ENCODE measurements at regions not wholly inside any gene's neighbourhood (a gene's known extent, or its start where the extent isn't known, plus 50 kb on each side); places are given as distances from the start of the nearest gene placed in this dataset.
"Not testable (repeated sequence)": the region's sequence is repeated elsewhere in the genome, so short reads cannot be mapped to it uniquely, and the experiment has no call there.

DNA sequence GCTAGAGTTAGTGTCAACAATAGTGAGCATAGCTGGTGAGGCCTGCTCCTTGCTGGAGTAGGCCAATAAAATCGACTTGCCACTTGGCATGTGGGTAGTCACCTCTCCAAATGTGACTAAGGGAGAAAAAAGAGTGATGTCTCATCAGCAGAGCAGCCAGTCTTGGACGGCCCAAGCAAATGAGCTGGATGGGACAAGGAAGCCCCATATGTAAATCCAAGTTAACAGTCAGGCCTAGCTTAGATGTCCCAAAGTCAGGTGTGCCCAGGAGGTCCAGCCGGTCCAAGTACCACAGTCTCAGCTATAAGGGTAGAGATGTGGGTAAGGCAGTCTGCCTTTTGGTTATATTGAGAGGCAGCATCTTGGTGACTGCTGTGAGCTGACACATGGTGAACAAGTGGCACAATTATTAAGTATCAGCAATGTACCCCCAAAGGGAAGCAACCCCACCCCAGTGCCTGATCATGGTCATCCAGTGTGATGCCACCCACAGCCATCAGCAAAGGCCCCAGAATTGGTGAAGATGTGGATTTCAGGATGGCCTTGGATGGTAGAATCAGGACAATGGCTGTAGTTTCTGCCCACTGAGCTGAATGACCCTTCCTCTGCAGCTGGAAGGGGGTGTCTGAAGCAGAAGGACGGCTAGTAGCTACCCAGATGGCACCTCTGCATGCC, 83.4 kb downstream of the TNFRSF13B start:
- DNase-seq: no peak

DNA sequence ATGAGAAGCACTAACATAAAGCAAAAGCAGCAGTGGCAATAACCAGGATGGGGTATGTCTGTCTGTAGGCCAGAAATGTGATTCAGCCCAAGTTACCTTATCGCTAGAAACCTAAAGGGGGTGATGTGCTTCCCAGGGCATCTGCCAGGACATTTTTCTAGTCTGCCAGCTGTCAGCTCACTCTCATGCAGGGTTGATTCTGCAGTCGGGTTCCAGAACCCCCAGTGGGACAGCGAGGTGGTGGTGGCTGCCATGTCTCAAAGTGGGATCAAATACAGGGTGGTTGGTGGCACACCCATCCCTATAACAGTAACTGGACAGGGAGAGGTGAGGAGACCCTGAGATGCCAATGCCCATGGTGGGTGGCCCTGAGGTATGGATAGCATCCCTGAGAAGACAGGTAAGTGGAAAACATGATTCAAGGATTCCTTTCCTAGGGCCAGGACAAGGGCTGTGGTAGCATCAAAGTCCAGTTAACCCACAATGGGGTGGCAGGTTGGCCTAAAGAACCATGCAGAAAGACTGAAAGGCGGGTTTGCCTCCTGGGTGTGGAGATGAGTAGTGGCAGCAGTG, 84.3 kb downstream of the TNFRSF13B start:
- DNase-seq: no peak

DNA sequence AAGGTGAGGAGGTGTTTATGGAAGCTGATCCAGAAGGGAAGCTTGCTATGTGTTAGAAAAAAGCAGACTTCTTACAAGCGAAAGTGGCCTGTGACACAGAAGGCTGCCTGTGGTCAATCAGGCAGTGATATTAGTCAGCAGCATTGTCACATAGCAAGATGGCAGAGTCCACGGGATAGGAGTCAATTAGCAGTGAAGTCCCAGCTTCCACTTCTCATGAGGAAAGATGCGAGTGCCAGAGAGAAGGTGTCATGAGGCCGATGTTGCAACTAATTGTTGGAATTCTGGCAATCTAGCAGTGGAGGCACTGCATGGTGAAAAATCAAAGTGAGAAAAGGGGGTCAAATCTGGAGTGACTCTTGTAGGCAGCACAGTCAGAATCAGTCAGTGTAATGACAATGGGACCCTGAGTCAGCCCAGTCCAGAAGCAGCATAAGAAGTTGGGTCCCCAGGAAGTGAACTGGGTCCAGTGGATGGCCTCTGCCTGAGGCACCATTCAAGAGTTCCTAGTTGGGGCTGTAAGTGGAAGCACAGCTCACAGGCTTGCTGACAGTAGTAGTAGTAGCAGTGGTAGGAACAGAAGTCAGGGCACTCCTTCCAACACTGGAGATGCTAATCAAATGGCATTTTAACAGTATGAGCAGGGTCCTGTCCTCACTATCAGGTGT, 85.1 kb downstream of the TNFRSF13B start:
- DNase-seq: no peak

DNA sequence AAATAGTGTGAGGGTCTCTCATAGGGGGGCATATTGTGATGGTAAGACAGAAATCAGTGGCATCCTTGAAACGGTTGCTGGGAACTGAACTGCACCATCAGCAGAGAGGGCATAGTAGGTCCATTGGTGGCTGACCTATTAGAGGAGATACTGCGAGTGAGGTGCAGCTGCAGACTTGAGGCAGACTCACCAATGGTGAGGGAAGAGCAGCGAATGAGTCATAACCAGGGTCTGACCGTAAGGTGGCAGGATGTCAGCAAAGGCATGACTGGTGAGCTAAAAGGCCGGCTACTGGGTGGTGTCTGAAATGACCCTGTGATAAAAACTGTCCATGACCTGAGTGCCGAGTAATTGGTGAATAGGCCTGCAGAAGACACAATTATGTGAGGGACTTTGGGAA, 86.7 kb downstream of the TNFRSF13B start:
- not testable (repeated sequence) for DNase-seq

DNA sequence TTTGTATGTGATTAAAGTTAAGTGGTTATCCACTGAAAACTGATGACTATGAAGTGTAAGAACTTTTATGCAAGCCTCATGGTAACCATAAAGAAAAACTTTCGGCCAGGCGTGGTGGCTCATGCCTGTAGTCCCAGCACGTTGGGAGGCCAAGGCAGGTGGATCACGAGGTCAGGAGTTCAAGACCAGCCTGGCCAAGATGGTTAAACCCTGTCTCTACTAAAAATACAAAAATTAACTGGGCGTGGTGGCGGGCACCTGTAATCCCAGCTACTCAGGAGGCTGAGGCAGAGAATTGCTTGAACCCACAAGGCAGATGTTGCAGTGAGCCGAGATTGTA, 89.0 kb downstream of the TNFRSF13B start:
- not testable (repeated sequence) for DNase-seq

DNA sequence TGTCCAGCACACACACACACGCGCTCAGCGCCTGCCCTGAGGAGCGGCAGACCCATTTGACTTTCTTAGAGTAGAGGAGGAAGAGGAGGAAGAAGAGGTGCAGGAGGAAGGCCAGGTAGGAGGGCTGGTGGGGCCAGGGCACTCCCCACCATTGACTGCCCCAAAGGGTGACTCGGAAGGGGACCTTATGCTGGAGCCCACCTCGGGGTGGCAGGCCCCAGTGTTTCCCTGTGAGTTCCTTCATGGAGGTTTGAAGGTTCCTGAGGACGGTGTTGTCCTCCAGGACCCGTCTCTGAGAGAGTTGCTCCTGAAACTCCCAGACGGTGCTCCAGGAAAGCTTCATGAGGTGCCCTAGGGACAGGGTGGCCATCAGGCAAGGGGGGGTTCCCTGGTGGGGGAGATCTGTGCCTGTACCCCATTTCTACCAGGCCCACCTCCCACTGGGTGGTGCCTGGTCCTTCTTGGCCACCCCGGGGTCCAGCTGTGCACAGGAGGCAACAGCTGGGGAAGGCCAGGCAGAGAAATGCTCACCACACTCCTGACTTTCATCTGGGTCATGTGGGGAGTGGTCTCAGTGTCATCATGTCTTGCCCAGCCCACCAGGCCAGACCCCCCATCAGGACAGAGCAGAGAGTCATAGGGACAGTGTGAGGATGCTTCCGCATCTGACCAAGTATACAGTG, 89.5 kb downstream of the TNFRSF13B start:
- DNase-seq: no peak

DNA sequence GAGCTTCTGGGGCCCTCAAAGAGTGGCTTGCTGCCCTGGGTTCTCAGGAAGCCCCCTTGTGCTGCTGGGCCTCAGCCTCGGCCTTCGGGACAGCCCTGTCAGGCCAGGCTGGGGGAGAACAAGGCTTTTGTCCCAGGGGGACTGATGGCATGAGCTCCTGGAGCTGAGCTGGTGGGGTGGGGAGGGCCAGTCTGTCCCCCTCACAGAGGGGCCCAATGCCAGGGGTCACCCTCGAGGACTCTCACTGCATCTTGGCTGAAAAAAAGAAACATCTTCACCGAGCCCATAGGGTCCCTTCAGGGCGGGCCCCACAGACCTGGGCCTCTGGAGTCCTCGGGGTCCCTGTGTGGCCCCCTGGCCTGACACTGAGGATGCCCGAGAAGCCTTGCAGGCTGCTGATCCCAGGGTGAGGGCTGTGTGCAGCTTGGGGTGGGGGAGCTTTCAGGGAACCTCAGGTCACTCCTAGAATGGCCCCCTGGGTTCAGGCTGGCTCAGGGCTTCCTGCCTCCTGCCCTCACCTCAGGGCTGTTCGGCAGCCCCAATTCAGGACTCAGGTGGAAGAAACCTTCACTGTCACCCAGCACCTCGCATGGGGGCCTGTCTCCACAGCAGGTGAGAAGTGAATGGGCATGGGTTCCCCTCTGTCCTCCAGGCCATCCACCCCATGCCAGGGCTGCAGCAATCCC, 90.5 kb downstream of the TNFRSF13B start:
- DNase-seq: no peak

DNA sequence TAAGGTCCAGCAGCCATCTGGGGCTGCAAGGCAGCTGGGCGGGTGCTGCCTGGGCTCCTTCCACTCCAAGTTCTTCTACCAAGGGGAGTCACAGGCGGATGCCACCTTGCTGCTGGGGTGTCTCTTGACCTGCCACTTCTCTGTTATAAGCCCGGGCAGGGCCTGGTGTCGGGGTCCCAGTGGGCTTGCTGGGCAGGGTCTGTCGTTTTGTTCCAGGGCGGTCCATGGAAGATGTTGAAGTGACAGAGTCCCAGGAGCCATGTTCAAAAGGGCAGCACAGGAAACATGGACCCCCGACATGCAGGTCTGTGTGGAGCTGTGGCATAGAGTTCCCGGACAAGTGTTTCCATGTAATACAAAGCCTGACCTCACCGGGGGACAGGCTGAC, 91.1 kb downstream of the TNFRSF13B start:
- no peak for DNase-seq

DNA sequence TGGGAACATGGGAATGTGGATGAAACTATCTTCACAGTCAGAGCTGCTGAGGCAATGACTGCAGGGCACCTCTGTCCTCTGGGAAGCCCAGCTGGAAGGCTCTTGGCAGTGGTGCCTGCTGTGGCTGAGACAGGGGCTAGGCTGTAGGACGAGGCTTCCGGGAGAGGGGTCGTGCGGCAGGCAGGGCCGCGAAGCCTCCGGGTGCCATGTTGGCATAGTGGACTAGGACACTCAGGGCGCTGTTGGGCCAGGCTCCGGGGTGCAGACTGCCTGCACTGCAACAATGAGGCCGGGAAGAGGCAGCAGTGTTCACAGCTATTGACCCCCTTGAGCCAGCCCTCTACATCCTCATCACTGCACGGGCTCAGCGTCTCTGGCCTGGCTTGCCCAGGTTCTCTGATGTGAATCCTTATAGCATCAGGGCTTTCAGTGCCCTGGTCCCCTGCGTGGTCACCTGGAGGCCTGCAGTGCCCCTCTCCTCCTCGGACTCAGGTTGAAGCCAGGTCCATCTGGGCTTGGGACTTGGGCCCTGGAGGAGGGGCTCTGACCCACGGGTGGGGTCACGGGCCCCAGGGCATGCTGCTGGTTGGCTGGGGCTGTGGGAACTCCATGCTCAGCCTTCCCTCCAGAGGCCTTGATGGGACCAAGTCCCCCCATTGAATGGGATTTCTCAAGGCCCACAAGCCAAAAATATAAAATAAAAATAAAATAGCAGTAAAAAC, 91.6 kb downstream of the TNFRSF13B start:
- DNase-seq: no peak

DNA sequence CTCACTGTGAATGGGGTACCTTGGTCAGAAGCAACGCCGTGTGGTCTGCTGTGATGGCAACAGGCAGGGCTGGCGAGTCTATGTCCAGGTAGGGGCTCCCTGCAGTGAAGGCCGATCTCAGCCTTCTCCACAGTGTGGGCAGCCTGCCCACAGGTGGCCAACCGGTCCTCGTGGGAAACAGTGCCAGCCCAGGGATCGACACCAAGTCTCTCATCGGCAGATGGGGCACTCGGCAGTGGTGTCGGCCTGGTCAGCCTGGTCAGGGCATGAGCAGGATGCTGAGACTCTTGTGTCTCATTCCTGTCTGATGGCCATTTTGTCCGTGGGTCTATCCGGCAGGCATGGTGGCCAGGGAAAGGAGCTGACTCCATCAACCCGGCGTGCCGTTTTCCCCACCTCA, 92.2 kb downstream of the TNFRSF13B start:
- no peak for DNase-seq

DNA sequence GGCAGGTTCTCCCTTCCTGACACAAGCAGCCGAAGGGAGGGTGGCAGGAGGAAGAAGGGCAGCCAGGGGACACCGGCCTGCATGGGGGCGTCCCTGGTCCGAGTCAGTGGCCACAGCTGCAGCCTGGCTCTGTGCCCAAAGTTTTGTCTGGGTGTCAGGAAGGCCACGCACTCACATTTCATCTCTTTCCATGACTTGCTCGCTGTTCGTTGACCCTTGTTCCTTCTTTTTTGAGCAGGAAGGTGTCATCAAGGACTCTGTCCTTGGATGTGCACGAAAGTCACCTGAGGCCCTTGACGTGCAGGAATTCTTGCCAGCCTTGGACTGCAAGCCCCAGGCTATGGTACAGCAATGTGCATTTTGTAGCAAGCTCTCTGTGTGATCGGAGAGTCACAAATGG, 93.3 kb downstream of the TNFRSF13B start:
- DNase-seq: no peak

DNA sequence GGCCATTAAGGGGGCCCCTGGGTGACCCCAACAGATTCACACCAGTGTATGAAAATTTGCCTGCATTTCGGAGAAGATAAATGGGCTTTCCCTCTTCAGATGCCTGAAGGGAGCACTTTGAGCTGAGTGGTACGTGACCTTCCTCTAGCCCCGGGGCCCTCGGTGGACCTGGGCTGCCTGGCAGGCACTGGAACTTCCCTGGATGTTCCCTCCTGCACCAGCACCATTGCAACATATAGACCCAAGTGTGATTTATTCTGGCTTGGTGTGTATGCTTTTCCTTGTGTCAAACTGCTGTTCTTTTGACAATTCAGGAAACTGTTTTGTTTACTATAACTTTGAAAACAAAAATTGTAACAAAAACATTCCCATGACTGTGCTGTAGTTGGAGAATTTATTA, 93.8 kb downstream of the TNFRSF13B start:
- DNase-seq: no peak

DNA sequence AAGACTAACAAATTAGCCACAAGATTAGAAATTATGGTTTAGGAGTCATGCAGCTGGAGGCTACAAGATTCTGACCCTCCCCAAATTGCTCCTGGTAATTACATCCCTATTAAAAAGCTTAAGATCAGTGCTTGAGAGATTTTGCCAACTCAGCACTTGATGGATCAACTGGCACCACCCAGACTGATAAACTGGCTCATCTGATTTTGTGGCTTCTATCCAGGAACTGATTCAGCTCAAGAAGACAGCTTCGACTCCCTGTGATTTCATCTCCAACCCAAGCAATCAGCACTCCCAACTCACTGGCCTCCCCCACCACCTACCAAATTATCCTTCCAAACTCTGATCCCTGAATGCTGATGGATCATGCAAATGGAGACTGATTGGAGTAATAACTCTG, 94.8 kb downstream of the TNFRSF13B start:
- DNase-seq: no peak

DNA sequence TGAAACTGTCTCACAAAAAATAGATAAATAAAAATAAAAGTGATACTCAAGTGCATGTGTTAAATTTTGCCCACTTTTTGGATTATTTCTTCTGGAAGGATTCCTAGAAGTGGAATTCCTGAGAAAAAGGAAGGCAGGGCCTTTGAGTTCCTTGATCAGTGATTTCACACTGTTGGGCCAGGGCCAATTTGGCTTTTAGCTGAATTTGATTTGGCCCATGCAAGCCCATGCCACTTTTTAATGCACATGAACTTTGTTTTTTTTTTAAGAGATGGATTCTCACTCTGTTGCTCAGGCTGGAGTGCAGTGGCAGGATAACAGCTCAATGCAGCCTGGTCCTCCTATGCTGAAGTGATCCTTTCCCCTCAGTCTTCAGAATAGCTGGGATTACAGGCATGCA, 96.3 kb downstream of the TNFRSF13B start:
- no peak for DNase-seq

DNA sequence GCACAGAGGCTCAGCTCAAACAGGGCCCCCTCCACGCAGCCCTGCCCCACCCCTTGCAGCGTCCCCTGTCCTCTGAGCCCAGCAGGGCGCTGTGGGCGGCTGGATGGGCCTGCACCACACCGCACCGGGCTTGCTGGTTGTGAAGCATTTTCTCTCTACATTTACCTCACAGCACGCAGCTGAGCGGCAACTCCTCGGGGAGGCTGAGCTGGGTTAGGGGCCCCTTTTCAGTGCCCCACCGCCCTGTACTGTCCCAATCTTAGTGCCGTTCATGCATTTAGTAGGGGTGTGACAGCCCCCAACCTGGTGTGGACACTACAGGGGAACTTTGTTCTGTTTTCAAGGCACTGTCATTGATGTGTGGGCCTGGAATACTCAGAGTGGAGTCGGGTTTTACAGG, 97.7 kb downstream of the TNFRSF13B start:
- DNase-seq: not testable (repeated sequence)

DNA sequence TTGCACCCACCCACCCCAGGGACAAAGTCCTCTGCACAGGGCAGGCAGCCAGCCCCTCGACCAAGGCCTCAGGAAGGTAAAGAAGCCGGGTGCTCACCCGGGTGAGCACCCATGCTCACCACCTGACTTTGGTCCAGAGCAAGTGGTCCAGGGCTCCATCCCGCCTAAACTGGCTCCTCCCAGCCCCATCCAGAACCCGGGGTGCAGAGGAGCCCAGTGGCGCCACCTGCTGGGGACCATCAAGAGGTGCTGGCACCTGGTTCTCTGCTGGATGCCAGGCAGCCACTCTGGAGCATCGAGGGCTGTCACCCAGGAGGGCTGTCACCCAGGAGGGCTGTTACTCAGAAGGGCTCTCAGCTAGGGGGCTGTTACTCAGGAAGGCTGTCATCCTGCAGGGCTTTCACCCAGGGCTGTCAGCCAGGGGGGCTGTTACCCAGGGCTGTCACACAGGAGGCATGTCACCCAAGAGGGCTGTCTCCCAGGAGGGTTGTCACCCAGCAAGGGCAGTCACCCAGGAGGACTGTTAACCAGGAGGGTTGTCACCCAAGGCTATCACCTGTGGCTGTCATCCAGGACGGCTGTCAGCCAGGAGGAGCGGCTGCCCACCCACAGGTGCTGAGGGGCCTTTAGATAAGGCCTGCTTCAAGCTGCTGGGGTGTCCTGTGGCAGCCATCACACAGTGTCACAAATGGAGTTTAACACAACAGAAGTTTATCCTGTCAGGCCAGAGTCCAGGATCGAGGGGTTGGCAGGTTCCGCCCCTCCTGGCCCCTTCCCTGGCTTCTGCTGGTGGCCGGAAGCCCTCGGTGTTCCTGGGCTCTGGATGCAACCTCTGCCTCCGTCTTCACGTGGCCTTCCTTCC, 98.5 kb downstream of the TNFRSF13B start:
- DNase-seq: peak; percentile 24

DNA sequence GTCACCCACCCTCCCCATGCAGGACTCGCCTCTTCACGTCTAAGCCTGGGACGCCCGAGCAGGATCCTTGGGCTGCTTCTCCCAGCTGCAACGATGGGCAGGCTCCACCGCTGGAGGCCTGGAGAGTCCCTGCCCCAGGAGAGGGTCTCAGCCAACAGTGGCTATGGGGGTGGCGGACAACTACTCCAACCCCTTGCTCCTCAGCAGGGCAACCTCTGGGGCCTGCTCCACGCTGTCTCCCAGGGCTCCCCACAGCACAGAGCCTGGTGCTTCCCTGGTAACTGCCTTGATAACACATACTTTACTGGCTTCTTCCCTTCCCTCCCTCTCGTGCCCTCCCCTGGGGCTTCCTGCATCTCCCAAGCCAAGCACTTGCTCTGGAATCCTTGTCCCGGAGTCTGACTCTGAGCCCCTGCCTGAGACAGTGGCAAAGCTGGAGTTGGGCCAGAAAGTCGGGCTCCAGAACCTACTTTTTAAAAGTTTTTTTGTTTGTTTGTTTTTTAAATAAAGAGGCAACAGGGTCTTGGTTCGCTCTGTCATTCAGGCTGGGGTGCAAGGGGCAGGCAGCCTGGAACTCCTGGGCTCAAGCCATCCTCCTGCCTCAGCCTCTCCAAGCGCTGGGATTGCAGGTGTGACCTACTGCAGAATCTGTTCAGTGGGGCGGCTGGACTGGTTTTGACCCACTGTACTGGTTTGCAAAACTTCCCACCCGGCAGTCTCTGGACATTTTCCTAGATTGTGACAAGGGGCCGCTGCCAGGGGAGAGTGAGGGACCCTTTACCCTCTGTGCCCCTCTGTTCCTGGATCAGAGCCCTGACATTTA, 99.4 kb downstream of the TNFRSF13B start:
- DNase-seq: no peak

DNA sequence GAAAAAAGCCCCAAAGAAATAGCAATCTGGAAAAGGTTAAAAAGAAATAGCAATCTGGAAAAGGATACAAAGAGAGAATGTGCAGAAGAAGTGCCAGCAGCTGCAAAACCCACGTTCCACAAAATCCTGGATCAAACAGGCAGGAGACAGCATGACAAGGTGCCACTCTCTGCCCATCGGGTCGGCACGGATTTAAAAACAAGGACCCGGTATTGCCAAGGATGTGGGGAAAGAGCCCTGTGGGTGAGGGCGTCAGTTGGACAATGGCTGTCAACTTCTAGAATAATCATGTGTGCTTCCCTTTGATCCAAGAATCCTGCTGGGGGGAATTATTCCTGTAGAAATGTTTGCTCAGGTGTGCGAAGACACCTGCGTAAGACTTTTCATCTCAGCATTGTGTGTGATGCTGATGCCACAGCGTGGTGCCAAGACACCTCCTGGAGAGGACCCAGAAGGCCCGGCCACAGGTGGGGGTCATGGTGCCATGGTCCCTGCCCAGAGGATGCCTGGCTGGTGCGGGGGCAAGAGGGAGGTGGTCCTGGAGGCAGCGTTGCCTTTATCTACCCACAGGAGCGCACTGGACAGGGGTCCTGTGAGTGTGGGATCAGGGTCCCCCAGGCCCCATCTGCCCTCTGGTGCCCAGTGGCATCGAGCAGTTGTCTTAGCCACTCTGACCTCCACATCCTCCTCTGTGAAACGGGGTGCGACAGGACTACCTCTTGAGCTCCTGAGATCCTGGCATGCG, 100.3 kb downstream of the TNFRSF13B start:
- DNase-seq: peak; percentile 27

DNA sequence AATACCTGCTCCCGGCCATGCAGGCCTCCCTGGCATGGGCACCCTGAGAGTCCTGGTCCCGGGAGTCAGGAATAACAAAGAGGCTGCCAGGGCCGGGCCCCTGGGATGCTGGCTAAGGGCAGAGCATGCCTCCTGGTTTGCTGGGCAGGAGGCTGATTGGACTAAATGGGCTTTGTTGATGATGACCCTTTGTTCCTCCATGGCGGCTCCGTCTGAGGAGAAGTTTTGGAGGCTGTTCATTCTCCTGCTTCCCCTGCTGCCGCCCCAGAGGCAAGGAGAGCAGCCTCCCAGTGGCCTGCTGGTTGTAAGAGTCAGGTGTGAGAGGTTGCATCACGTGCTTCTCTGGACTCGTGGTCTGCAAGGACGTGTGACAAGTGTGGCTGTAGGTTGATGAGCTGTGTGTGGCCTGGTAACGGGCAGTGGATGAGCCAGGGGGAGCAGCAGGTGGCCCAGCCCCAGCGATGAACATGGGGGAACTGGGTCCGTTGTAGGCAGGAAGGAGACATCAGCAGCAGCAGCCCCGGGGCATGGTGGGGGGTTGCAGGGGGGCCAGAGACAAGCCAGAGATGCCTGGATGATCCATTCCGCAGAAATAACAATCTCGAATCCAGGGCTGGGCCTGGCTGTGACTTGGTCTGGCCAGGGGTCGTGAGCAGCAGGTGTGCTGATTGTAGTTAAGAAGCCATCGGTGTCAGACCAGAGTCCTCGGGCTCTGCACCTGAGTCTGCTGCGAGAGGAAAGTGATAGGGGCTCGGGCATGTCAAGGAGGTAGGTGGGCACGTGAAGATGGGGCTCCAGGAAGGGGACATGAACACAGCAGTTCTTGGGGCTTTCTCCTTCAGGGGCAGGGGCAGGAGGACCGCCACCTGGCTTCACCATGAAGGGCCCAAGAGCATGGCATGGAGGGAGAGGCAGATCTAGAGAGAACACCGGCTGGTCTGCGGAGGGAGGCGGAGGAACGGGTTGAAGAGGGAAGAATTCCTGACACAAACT, 101.4 kb downstream of the TNFRSF13B start:
- DNase-seq: no peak

All from NCI-H345 (cell line).